ENCODE measurements at regions not wholly inside any gene's neighbourhood (a gene's known extent, or its start where the extent isn't known, plus 50 kb on each side); places are given as distances from the start of the nearest gene placed in this dataset.
"Not testable (repeated sequence)": the region's sequence is repeated elsewhere in the genome, so short reads cannot be mapped to it uniquely, and the experiment has no call there.

- TF ChIP-seq CTCF (IDR thresholded peaks at IDR 0.05; ENCODE audit: poor library complexity, severe bottlenecking); TAF1 (IDR thresholded peaks at IDR 0.05; ENCODE audit: low read depth); REST (IDR thresholded peaks at IDR 0.05; ENCODE audit: borderline replicate concordance); SMC3 (conservative IDR thresholded peaks at IDR 0.05; ENCODE audit: poor library complexity): not testable (repeated sequence)
These were observed 129.7 kb upstream of the DAAM1 start for GRCh38 chr14:59058776-59059175.
